ENCODE measurements at regions not wholly inside any gene's neighbourhood (a gene's known extent, or its start where the extent isn't known, plus 50 kb on each side); places are given as distances from the start of the nearest gene placed in this dataset.

DNA sequence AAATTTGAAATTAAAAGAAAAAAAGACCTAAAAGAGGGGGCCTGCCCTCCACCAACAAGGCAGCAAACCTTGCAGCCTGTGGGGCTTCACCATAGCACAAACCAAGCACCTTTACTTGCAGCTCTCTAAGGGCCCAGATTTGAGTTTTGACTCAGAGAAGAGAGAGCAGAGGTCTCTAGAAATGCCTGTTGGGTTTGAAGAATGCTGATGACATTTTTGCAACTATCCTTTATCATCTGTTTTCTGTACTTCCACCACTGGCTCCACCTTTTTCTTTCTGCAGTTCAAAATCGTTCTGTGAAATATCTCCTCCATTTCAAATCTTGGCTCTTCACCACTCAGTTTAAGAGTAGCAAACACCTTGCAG, 83.8 kb upstream of the HMGA2 start:
- Histone ChIP-seq H3K9me3 (ENCODE audit: control insufficient read depth, insufficient read depth, low read depth, low read length) (peaks cover 3% of the 10 kb centered on the region; the same call in 1 of the 2 replicates), H3K36me3 (ENCODE audit: control insufficient read depth, insufficient read depth, low read length) (no peaks in the 10 kb centered on the region), H3K4me3 (ENCODE audit: low read depth in 2 of 2, low read length in 2 of 2) (peak overlapping the region; percentile 75 to 83), H3K4me1 (ENCODE audit: control insufficient read depth, insufficient read depth, low read length) (peaks cover 7% of the 10 kb centered on the region), H3K27me3 (ENCODE audit: control insufficient read depth, insufficient read depth, low read length) (no peaks in the 10 kb centered on the region), H3K27ac (ENCODE audit: low read length) (peak overlapping the region; percentile 93)
- no peak; the same call in 1 of the 2 replicates for ATAC-seq
- peak; percentile 1 for DNase-seq (ENCODE audit: low read depth, low spot score)
- ChIA-PET CTCF (interaction anchor here (0.7 kb wide), 1 partner anchor 184 kb away, joined by 3 read pairs; no protein-coding TSS in a partner anchor), POLR2A (no interaction called here)
- TF ChIP-seq TCF7L2 (IDR thresholded peaks at IDR 0.05; ENCODE audit: low read depth, low read length), result no peak
- TF ChIP-seq, protein P1, sequence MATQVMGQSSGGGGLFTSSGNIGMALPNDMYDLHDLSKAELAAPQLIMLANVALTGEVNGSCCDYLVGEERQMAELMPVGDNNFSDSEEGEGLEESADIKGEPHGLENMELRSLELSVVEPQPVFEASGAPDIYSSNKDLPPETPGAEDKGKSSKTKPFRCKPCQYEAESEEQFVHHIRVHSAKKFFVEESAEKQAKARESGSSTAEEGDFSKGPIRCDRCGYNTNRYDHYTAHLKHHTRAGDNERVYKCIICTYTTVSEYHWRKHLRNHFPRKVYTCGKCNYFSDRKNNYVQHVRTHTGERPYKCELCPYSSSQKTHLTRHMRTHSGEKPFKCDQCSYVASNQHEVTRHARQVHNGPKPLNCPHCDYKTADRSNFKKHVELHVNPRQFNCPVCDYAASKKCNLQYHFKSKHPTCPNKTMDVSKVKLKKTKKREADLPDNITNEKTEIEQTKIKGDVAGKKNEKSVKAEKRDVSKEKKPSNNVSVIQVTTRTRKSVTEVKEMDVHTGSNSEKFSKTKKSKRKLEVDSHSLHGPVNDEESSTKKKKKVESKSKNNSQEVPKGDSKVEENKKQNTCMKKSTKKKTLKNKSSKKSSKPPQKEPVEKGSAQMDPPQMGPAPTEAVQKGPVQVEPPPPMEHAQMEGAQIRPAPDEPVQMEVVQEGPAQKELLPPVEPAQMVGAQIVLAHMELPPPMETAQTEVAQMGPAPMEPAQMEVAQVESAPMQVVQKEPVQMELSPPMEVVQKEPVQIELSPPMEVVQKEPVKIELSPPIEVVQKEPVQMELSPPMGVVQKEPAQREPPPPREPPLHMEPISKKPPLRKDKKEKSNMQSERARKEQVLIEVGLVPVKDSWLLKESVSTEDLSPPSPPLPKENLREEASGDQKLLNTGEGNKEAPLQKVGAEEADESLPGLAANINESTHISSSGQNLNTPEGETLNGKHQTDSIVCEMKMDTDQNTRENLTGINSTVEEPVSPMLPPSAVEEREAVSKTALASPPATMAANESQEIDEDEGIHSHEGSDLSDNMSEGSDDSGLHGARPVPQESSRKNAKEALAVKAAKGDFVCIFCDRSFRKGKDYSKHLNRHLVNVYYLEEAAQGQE (IDR thresholded peaks at IDR 0.05; ENCODE audit: insufficient read depth in 1 of 2, low read depth in 2 of 2, low read length in 1 of 2), result no peak
- TF ChIP-seq POLR2AphosphoS5 (IDR thresholded peaks at IDR 0.05; ENCODE audit: low read depth, low read length), result no peak
- TF ChIP-seq, protein P2, sequence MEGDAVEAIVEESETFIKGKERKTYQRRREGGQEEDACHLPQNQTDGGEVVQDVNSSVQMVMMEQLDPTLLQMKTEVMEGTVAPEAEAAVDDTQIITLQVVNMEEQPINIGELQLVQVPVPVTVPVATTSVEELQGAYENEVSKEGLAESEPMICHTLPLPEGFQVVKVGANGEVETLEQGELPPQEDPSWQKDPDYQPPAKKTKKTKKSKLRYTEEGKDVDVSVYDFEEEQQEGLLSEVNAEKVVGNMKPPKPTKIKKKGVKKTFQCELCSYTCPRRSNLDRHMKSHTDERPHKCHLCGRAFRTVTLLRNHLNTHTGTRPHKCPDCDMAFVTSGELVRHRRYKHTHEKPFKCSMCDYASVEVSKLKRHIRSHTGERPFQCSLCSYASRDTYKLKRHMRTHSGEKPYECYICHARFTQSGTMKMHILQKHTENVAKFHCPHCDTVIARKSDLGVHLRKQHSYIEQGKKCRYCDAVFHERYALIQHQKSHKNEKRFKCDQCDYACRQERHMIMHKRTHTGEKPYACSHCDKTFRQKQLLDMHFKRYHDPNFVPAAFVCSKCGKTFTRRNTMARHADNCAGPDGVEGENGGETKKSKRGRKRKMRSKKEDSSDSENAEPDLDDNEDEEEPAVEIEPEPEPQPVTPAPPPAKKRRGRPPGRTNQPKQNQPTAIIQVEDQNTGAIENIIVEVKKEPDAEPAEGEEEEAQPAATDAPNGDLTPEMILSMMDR (IDR thresholded peaks at IDR 0.05), result no peak
- no peak for TF ChIP-seq SIN3A (IDR thresholded peaks at IDR 0.05; ENCODE audit: borderline replicate concordance, insufficient read depth, low read depth, low read length)
- intact Hi-C loops (cut with micrococcal nuclease; ENCODE audit: unreplicated experiment), result loop anchor here (10.0 kb wide), 2 partner anchors 84 to 136 kb away; partner anchors contain the start of gene HMGA2
- in situ Hi-C loops (cut with HindIII; ENCODE audit: low pct_unique_long_range_greater_than_20kb, low sequenced_read_pairs), result no loop called here
- BruUV-seq (replicated peaks), result TSS peak; percentile 96

DNA sequence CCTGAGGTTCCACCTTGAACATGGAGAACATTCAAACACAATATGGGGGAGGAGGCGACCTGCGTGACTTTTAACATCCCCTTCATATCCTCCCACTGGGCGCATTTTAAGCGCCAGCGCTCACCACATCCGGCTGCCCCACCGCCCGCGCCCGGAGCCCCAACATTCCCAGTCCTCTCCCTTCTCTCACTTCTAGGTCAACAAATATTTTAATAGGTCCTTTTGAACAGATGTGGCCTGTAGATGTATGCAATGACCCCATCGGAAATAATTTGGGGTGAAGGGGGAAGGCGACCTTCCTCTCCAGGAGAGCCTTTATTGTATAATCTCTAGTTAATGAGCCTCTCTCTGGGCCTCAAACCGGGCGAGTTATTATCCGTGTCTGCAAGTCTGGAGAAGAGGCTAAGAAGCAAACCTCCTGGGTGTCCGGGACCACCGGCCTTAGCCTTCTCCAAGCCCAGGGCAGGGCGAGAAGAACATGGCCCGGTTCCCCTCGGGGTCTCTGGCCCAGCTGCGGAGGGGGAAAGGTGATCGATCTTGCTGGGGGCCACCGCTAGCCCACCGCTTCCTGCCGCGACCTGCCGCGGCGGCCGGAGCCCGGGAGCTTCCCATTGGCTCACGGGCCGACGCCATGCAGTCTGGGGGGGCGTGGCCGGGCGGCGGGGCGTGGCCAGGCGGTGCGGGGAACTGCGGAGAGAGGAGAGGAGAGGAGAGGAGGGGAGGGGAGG, 83.2 kb upstream of the HMGA2 start:
- ChIA-PET POLR2A (no interaction called here), CTCF (interaction anchor here (0.6 kb wide), 1 partner anchor 138 kb away, joined by 10 read pairs; no protein-coding TSS in a partner anchor)
- Histone ChIP-seq H3K4me1 (ENCODE audit: control insufficient read depth, insufficient read depth, low read length) (peaks cover 7% of the 10 kb centered on the region), H3K27me3 (ENCODE audit: control insufficient read depth, insufficient read depth, low read length) (no peaks in the 10 kb centered on the region), H3K4me3 (ENCODE audit: low read depth in 2 of 2, low read length in 2 of 2) (peak overlapping the region; percentile 75 to 83), H3K27ac (ENCODE audit: low read length) (peak overlapping the region; percentile 93), H3K9me3 (ENCODE audit: control insufficient read depth, insufficient read depth, low read depth, low read length) (peaks cover 3% of the 10 kb centered on the region; the same call in 1 of the 2 replicates), H3K36me3 (ENCODE audit: control insufficient read depth, insufficient read depth, low read length) (no peaks in the 10 kb centered on the region)
- ATAC-seq, result peak; percentile 95
- TF ChIP-seq SIN3A (IDR thresholded peaks at IDR 0.05; ENCODE audit: borderline replicate concordance, insufficient read depth, low read depth, low read length) (no peak; the same call in 1 of the 2 replicates), TCF7L2 (IDR thresholded peaks at IDR 0.05; ENCODE audit: low read depth, low read length) (no peak), POLR2AphosphoS5 (IDR thresholded peaks at IDR 0.05; ENCODE audit: low read depth, low read length) (no peak; the same call in none of the 2 replicates)
- TF ChIP-seq, protein P1 (IDR thresholded peaks at IDR 0.05; ENCODE audit: insufficient read depth in 1 of 2, low read depth in 2 of 2, low read length in 1 of 2), result no peak
- TF ChIP-seq, protein P2 (IDR thresholded peaks at IDR 0.05), result no peak
- intact Hi-C loops (cut with micrococcal nuclease; ENCODE audit: unreplicated experiment) (loop anchor here (10.0 kb wide), 2 partner anchors 84 to 136 kb away; partner anchors contain the start of gene HMGA2), in situ Hi-C loops (cut with HindIII; ENCODE audit: low pct_unique_long_range_greater_than_20kb, low sequenced_read_pairs) (no loop called here)
- peak; percentile 27 for DNase-seq (ENCODE audit: low read depth, low spot score)
- BruUV-seq (replicated peaks), result no TSS peak

Data from Panc1 (cell line).